ENCODE measurements at regions not wholly inside any gene's neighbourhood (a gene's known extent, or its start where the extent isn't known, plus 50 kb on each side); places are given as distances from the start of the nearest gene placed in this dataset.

GRCh38 chr19:57037556-57037955 is 82.2 kb upstream of the USP29 start:
- TF ChIP-seq CTCF (IDR thresholded peaks at IDR 0.05) (no peak), POLR2A (IDR thresholded peaks at IDR 0.05) (no peak)

Data from tibial nerve (tissue), 3 donors.